Left lung (tissue), 4 donors: ENCODE measurements at regions not wholly inside any gene's neighbourhood (a gene's known extent, or its start where the extent isn't known, plus 50 kb on each side); places are given as distances from the start of the nearest gene placed in this dataset.

ENCODE experiments used
- ATAC-seq: fragments of 200-7000 bp; cut with Tn5 transposase; one replicate; pipeline ENCODE4 v1.9.1; 2020; ENCODE audit warnings: moderate library complexity
- DNase-seq, 4 donors: peaks; one replicate each; pipeline ENCODE4 v3.0.0-alpha.2; 2013 to 2020
- H3K27ac ChIP-seq, 2 donors: fragments of 200-600 bp; sonication (generic) in 1 of 2; one replicate each; pipeline versions ENCODE4 v1.5.0 to v1.8.0; 2020 to 2021
- H3K27me3 ChIP-seq, 2 donors: fragments of 200-600 bp; sonication (generic) in 1 of 2; one replicate each; pipeline versions ENCODE4 v1.5.0 to v1.8.0; 2020 to 2021
- H3K36me3 ChIP-seq, 2 donors: fragments of 200-600 bp; sonication (generic) in 1 of 2; one replicate each; pipeline versions ENCODE4 v1.5.0 to v1.8.0; 2020 to 2021
- H3K4me1 ChIP-seq, 2 donors: fragments of 200-600 bp; one replicate each; pipeline ENCODE4 v1.8.0; 2021
- H3K4me3 ChIP-seq, 2 donors: fragments of 200-600 bp; sonication (generic) in 1 of 2; one replicate each; pipeline versions ENCODE4 v1.5.0 to v1.8.0; 2020 to 2021; ENCODE audit warnings: mild to moderate bottlenecking in 1 of 2
- H3K9me3 ChIP-seq, 2 donors: fragments of 200-600 bp; sonication (generic) in 1 of 2; one replicate each; pipeline versions ENCODE4 v1.5.0 to v1.8.0; 2020 to 2021
- CTCF ChIP-seq, 2 donors: fragments of 200-600 bp; sonication (generic) in 1 of 2; IDR thresholded peaks; one replicate each; pipeline versions ENCODE4 v1.5.0 to v1.8.0; 2021; ENCODE audit warnings: antibody characterized with exemption in 2 of 2
- intact Hi-C, 2 donors: fragments of 100-400 bp; cut with DNase I; formaldehyde crosslinking; loops; one replicate each; pipeline versions ENCODE4 v1.11.2 to v1.14.2; 2022
- donor health status: DM: no; HTN: yes; CAD: no.
- donor health status: DM: no; HTN: no; CAD: no.

DNA sequence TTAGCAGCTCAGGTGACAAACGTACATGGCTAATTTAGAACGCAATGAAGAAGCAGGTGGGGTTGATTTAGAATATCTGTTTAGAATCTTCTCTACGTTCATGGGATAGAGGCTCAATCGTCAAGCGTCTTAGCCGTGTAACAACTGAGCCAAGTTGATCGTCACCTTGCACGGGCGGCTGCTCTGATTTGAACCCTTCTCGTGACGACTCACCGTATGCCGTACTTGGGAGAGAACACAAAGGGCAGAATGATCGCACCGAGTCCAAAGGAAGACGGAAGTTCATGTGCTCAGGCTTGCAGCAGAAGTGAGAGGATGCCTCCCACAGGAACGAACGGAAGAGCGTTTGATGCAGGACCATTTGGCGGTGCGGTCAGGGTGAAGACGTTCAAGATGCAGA lies 108.3 kb upstream of the TCERG1L start:
- Histone ChIP-seq H3K9me3 (no peaks in the 10 kb centered on the region), H3K27ac (no peak overlapping the region), H3K27me3 (peaks cover 0 to 7% of the 10 kb centered on the region in 2 donors), H3K36me3 (no peaks in the 10 kb centered on the region), H3K4me3 (no peak overlapping the region), H3K4me1 (no peaks in the 10 kb centered on the region)
- DNase-seq (no peak), ATAC-seq (no peak)
- intact Hi-C loops: no loop called here
- TF ChIP-seq CTCF (IDR thresholded peaks at IDR 0.05): no peak

GRCh38 chr10:131420867-131421266 lies 109.3 kb upstream of the TCERG1L start:
- H3K9me3 ChIP-seq: no peaks in the 10 kb centered on the region
- intact Hi-C loops: no loop called here

DNA sequence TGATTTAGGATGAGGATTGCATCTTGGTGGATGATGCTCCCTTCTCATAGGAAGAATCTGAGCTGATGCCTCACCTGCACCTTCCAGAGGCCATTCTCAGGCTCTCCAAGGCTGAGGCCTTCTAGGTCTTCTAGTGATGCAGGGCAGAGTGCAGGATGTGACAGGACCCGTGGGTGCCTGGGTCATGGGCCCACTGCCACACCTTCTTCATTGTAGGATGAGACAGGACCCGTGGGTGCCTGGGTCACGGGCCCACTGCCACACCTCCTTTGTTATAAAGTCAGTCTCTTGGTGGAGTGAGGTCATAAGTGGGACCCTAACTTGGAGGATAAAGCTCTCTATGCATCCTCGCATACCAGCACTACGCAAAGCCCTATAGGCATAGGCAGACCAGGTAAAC lies 109.9 kb upstream of the TCERG1L start:
- ATAC-seq (no peak), DNase-seq (no peak)
- Histone ChIP-seq H3K4me3 (no peak overlapping the region), H3K9me3 (no peaks in the 10 kb centered on the region), H3K27ac (no peak overlapping the region), H3K27me3 (peaks cover 0 to 18% of the 10 kb centered on the region in 2 donors), H3K4me1 (no peaks in the 10 kb centered on the region), H3K36me3 (no peaks in the 10 kb centered on the region)
- intact Hi-C loops: no loop called here
- no peak for TF ChIP-seq CTCF (IDR thresholded peaks at IDR 0.05)

More at GRCh38 chr10:131420867-131421266, 109.3 kb upstream of the TCERG1L start:
- Histone ChIP-seq H3K4me3 (no peak overlapping the region), H3K4me1 (no peaks in the 10 kb centered on the region), H3K36me3 (no peaks in the 10 kb centered on the region), H3K27ac (no peak overlapping the region), H3K27me3 (peaks cover 0 to 13% of the 10 kb centered on the region in 2 donors)
- TF ChIP-seq CTCF (IDR thresholded peaks at IDR 0.05): no peak
- DNase-seq (no peak), ATAC-seq (no peak)

GRCh38 chr10:131422731-131423130 lies 111.2 kb upstream of the TCERG1L start:
- Histone ChIP-seq H3K9me3 (no peaks in the 10 kb centered on the region), H3K4me3 (no peak overlapping the region), H3K4me1 (no peaks in the 10 kb centered on the region), H3K27ac (no peak overlapping the region), H3K27me3 (peaks cover 0 to 28% of the 10 kb centered on the region in 2 donors), H3K36me3 (no peaks in the 10 kb centered on the region)
- DNase-seq (no peak), ATAC-seq (no peak)
- TF ChIP-seq CTCF (IDR thresholded peaks at IDR 0.05): no peak
- intact Hi-C loops: no loop called here

DNA sequence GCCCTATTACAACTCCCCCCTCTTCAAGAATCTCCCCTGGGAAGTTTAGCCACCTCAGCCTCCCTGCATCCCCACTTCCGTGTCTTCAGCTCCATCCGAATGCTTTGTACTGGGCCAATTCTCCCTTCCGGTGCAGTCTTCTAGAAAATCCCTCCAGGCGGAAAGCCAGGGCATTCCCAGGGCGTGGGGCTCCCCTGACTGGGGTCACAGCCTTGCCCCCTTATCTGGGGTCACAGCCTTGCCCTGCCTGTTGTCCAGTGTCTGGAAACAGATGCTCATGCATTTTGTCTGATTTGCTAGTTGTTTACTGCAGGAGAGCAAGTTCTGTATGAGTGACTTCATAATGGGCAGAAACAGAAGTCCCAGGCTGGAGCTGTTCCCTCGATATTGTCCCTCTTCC lies 112.5 kb upstream of the TCERG1L start:
- Histone ChIP-seq H3K27me3 (peaks cover 0 to 35% of the 10 kb centered on the region in 2 donors), H3K27ac (no peak overlapping the region), H3K36me3 (no peaks in the 10 kb centered on the region), H3K4me1 (no peaks in the 10 kb centered on the region), H3K9me3 (no peaks in the 10 kb centered on the region), H3K4me3 (no peak overlapping the region)
- intact Hi-C loops: no loop called here
- TF ChIP-seq CTCF (IDR thresholded peaks at IDR 0.05): no peak
- ATAC-seq (no peak), DNase-seq (peak in 1 of 4 donors; percentile 43)
